ENCODE measurements at regions not wholly inside any gene's neighbourhood (a gene's known extent, or its start where the extent isn't known, plus 50 kb on each side); places are given as distances from the start of the nearest gene placed in this dataset.
"Not testable (repeated sequence)": the region's sequence is repeated elsewhere in the genome, so short reads cannot be mapped to it uniquely, and the experiment has no call there.

- CTCF ChIA-PET, result no interaction called here
- no peak for TF ChIP-seq CTCF (IDR thresholded peaks at IDR 0.05; ENCODE audit: control extremely low read depth, extremely low read depth, low read depth, missing control alignments)
- POLR2A ChIA-PET, result no interaction called here
- DNase-seq (ENCODE audit: extremely low spot score), result no peak
Measured at GRCh38 chr13:70784207-70784989, 676.1 kb upstream of the KLHL1 start.

- POLR2A ChIA-PET, result no interaction called here
- DNase-seq (ENCODE audit: extremely low spot score), result no peak
- TF ChIP-seq CTCF (IDR thresholded peaks at IDR 0.05; ENCODE audit: control extremely low read depth, extremely low read depth, low read depth, missing control alignments), result no peak
- CTCF ChIA-PET, result interaction anchor here (3.0 kb wide), 1 partner anchor 11 kb away, joined by 12 read pairs; no protein-coding TSS in a partner anchor
Measured at GRCh38 chr13:70769817-70770216, 661.6 kb upstream of the KLHL1 start.

GRCh38 chr13:70758932-70759331 lies 650.7 kb upstream of the KLHL1 start:
- no peak for TF ChIP-seq CTCF (IDR thresholded peaks at IDR 0.05; ENCODE audit: control extremely low read depth, extremely low read depth, low read depth, missing control alignments)
- POLR2A ChIA-PET, result no interaction called here
- no peak for DNase-seq (ENCODE audit: extremely low spot score)
- CTCF ChIA-PET, result no interaction called here

GRCh38 chr13:70756088-70756487 lies 647.8 kb upstream of the KLHL1 start:
- POLR2A ChIA-PET, result no interaction called here
- no peak for TF ChIP-seq CTCF (IDR thresholded peaks at IDR 0.05; ENCODE audit: control extremely low read depth, extremely low read depth, low read depth, missing control alignments)
- CTCF ChIA-PET, result interaction anchor here (1.6 kb wide), 1 partner anchor 13 kb away, joined by 4 read pairs; no protein-coding TSS in a partner anchor
- DNase-seq (ENCODE audit: extremely low spot score), result no peak

- DNase-seq (ENCODE audit: extremely low spot score), result no peak
- ChIA-PET CTCF (interaction anchor here (1.6 kb wide), 1 partner anchor 13 kb away, joined by 4 read pairs; no protein-coding TSS in a partner anchor), POLR2A (no interaction called here)
- TF ChIP-seq CTCF (IDR thresholded peaks at IDR 0.05; ENCODE audit: control extremely low read depth, extremely low read depth, low read depth, missing control alignments), result no peak
Measured at GRCh38 chr13:70755456-70755855, 647.2 kb upstream of the KLHL1 start.

- CTCF ChIA-PET, result no interaction called here
- DNase-seq (ENCODE audit: extremely low spot score), result no peak
- POLR2A ChIA-PET, result no interaction called here
- TF ChIP-seq CTCF (IDR thresholded peaks at IDR 0.05; ENCODE audit: control extremely low read depth, extremely low read depth, low read depth, missing control alignments), result no peak
Measured at GRCh38 chr13:70747262-70747661, 639.0 kb upstream of the KLHL1 start.

- POLR2A ChIA-PET; DNase-seq (ENCODE audit: extremely low spot score); CTCF ChIA-PET: not testable (repeated sequence)
Measured at GRCh38 chr13:70746469-70746868, 638.2 kb upstream of the KLHL1 start.

Data from GM10248 (cell line).